Suprapubic skin (tissue), 4 donors: ENCODE measurements at regions not wholly inside any gene's neighbourhood (a gene's known extent, or its start where the extent isn't known, plus 50 kb on each side); places are given as distances from the start of the nearest gene placed in this dataset.

Source experiments
- DNase-seq, 2 donors: peaks; one replicate each; pipeline ENCODE4 v3.0.0-alpha.2; 2019; ENCODE audit warnings: low spot score in 2 of 2
- H3K27ac ChIP-seq: fragments of 200-600 bp; sonication (generic); one replicate; pipeline ENCODE4 v1.5.1; 2019
- H3K27me3 ChIP-seq: fragments of 200-600 bp; sonication (generic); one replicate; pipeline ENCODE4 v1.5.1; 2019
- H3K36me3 ChIP-seq: fragments of 200-600 bp; sonication (generic); one replicate; pipeline ENCODE4 v1.5.1; 2019
- H3K4me1 ChIP-seq: fragments of 200-600 bp; sonication (generic); one replicate; pipeline ENCODE4 v1.5.1; 2019
- H3K4me3 ChIP-seq: fragments of 200-600 bp; sonication (generic); one replicate; pipeline ENCODE4 v1.5.1; 2019; ENCODE audit warnings: mild to moderate bottlenecking
- H3K9me3 ChIP-seq: fragments of 200-600 bp; sonication (generic); one replicate; pipeline ENCODE4 v1.5.1; 2019
- EP300 ChIP-seq: sonication (generic); formaldehyde crosslinking; IDR thresholded peaks from one replicate; pipeline ENCODE4 v1.6.1; 2017; ENCODE audit warnings: antibody characterized with exemption
- POLR2A ChIP-seq, 2 donors: fragments of 450-650 bp; IDR thresholded peaks; one replicate each; pipeline ENCODE4 v1.6.1; 2017; ENCODE audit warnings: antibody characterized with exemption in 2 of 2, mild to moderate bottlenecking in 2 of 2, moderate library complexity in 2 of 2
- POLR2AphosphoS5 ChIP-seq, 3 donors: sonication (generic); formaldehyde crosslinking; IDR thresholded peaks; one replicate each; pipeline ENCODE4 v1.6.1; 2017; ENCODE audit warnings: antibody characterized with exemption in 3 of 3
- WGBS: methylation state at CpG from one replicate; pipeline ENCODE4 v1.1.5; 2018; 5-methylcytosine and 5-hydroxymethylcytosine counted together
- TF ChIP-seq, protein P1 (sequence below), 2 donors: fragments of 200-600 bp in 1 of 2; fragments of 450-650 bp in 1 of 2; sonication (generic) in 1 of 2; IDR thresholded peaks; one replicate each; pipeline ENCODE4 v1.5.1; 2016 to 2019; ENCODE audit warnings: antibody characterized with exemption in 2 of 2, mild to moderate bottlenecking in 1 of 2, moderate library complexity in 1 of 2

DNA sequence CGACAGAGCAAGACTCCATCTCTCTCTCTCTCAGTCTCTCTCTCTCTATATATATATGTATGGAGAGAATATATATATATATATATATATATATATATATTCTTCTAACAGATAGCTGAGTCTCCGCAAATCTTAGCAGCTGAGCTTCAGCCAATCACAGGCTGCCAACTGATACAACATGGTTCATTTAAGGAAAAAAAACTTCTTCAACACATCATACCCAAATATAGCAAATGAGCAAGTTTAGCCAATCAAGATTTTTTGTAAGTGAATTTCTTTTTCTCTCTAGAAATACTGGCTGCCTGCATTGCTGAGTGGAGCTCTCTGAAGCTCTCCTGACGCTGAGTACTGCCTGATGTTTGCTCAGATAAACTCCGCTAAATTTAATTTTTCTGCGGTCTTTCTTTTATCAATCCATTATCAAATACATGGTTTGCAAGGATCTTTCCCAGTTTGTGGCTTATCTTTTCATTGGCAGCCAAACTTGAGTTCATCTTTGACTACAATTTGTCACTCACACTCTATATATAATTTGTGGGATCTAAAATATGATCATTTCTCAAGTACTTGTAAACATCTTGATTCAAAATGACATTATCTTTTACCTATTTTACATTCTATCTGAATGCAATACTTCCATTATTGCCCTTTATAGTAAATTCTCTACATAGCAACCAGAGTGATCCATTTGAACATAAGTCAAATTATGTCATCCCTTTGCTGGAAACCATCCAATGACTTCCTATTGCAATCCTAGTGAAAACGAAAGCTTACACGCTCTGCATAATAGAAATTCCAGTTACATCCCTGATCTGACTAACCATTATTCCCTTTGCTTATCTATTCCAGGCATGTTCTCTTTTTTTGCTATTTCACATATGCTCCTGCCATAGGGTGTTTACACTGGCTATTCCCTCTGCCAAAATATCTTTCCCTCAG, 2131.7 kb downstream of the MRPL39 start:
- no peak for TF ChIP-seq POLR2A (IDR thresholded peaks at IDR 0.05)
- TF ChIP-seq, protein P1, sequence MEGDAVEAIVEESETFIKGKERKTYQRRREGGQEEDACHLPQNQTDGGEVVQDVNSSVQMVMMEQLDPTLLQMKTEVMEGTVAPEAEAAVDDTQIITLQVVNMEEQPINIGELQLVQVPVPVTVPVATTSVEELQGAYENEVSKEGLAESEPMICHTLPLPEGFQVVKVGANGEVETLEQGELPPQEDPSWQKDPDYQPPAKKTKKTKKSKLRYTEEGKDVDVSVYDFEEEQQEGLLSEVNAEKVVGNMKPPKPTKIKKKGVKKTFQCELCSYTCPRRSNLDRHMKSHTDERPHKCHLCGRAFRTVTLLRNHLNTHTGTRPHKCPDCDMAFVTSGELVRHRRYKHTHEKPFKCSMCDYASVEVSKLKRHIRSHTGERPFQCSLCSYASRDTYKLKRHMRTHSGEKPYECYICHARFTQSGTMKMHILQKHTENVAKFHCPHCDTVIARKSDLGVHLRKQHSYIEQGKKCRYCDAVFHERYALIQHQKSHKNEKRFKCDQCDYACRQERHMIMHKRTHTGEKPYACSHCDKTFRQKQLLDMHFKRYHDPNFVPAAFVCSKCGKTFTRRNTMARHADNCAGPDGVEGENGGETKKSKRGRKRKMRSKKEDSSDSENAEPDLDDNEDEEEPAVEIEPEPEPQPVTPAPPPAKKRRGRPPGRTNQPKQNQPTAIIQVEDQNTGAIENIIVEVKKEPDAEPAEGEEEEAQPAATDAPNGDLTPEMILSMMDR (IDR thresholded peaks at IDR 0.05), result no peak
- TF ChIP-seq EP300, result no peak
- TF ChIP-seq POLR2AphosphoS5 (IDR thresholded peaks at IDR 0.05), result no peak
- DNase-seq, result no peak
- Histone ChIP-seq H3K27me3 (no peaks in the 10 kb centered on the region), H3K4me3 (no peak overlapping the region), H3K9me3 (no peaks in the 10 kb centered on the region), H3K36me3 (no peaks in the 10 kb centered on the region), H3K27ac (no peak overlapping the region), H3K4me1 (no peaks in the 10 kb centered on the region)
- 69% methylated on average over 7 of the region's 7 CpGs for WGBS

DNA sequence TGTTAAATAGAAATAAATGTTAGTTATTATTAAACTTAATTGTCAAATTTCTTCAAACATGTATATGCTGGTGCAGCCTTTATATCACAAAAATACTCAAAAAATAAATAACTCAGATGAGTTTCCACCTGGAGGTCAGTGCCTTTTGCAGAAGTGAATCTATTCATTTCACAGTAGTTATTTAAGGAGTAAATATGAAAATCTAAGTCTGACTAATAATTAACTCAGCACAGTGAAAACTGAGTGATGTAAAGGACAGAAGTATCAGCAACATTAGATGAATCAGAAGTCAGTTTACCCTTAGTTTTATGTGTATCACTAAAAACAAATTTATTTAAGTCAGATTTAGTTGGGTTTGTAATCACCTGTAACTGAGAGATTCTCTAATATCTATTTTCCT, 2135.4 kb downstream of the MRPL39 start:
- TF ChIP-seq POLR2A (IDR thresholded peaks at IDR 0.05), result no peak
- TF ChIP-seq EP300, result no peak
- TF ChIP-seq POLR2AphosphoS5 (IDR thresholded peaks at IDR 0.05), result no peak
- TF ChIP-seq, protein P1 (IDR thresholded peaks at IDR 0.05), result no peak
- Histone ChIP-seq H3K27me3 (no peaks in the 10 kb centered on the region), H3K27ac (no peak overlapping the region), H3K4me3 (no peak overlapping the region), H3K9me3 (no peaks in the 10 kb centered on the region), H3K36me3 (no peaks in the 10 kb centered on the region), H3K4me1 (no peaks in the 10 kb centered on the region)
- DNase-seq, result no peak

DNA sequence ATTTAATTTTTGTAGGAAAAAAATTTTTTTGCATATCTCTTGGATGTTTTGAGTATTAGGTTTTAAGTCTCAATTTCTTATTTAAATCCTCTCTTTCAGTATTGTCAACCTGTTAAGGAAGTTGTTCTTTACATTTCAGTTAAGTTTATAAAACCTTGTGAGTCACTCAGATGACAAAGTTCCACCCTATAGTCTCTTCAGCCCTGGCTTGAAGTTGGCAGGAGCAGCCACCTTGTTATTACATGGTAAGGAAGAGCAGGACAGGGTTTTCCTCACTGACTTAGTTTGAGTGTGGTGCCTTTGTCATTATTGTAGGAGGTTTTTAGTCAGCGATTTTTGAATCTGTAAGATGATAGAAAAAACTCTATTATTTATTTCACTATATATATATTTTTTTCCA, 2143.9 kb downstream of the MRPL39 start:
- Histone ChIP-seq H3K27me3 (no peaks in the 10 kb centered on the region), H3K36me3 (no peaks in the 10 kb centered on the region), H3K4me3 (no peak overlapping the region), H3K27ac (no peak overlapping the region), H3K4me1 (no peaks in the 10 kb centered on the region), H3K9me3 (no peaks in the 10 kb centered on the region)
- 0% methylated on average over 1 of the region's 1 CpG for WGBS
- no peak for DNase-seq
- TF ChIP-seq POLR2A (IDR thresholded peaks at IDR 0.05) (no peak), EP300 (no peak), POLR2AphosphoS5 (IDR thresholded peaks at IDR 0.05) (no peak)
- TF ChIP-seq, protein P1 (IDR thresholded peaks at IDR 0.05), result no peak

DNA sequence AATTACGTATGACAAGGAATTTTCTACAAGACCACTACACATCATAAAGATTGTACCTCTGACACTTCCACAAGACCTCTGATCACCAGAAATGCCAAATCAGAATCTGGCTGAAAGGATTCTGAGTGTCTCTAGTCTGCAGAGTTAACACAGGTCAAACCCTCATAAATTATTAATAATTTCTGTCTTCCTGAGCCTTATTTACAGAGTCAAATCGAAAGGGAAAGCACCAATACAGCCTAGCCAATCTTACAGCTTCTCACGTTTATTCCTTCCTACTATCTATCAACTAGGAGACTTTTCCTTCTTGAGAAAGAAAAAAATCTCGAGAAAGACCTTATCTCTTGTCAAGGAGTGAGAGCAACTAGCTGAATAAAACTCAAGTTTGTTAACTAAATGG, 2151.6 kb downstream of the MRPL39 start:
- Histone ChIP-seq H3K4me3 (no peak overlapping the region), H3K9me3 (no peaks in the 10 kb centered on the region), H3K27me3 (no peaks in the 10 kb centered on the region), H3K27ac (no peak overlapping the region), H3K4me1 (no peaks in the 10 kb centered on the region), H3K36me3 (no peaks in the 10 kb centered on the region)
- no peak for DNase-seq
- no peak for TF ChIP-seq POLR2AphosphoS5 (IDR thresholded peaks at IDR 0.05)
- TF ChIP-seq POLR2A (IDR thresholded peaks at IDR 0.05), result no peak
- 63% methylated on average over 4 of the region's 4 CpGs for WGBS

DNA sequence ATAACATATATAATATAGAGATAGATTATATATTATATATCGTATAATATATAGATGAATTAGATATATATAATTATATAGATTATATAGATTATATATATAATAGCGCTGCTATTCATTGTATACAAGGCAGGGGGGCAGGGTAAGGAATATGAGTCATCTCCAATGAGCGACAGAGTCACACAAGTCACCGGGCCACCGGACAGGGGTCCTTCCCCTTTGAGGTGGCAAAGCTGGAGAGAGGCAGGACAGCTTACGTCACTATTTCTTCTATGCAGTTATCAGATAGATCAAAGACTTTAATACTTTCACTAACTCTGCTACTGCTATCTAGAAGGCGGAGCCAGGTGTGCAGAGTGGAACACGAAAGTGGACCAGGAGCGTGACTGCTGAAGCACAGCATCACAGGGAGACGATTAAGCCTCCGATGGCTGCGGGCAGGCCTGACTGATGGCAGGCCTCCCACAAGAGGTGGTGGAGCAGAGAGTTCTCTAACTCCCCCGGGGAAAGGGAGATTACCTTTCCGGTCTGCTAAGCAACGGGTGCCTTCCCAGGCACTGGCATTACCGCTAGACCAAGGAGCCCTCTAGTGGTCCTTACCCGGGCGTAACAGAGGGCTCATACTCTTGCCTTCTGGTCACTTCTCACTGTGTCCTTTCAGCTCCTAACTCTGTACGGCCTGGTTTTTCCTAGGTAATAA, 2154.7 kb downstream of the MRPL39 start:
- H3K9me3 ChIP-seq, result no peaks in the 10 kb centered on the region
- no peak overlapping the region for H3K4me3 ChIP-seq
- DNase-seq, result no peak
- H3K27ac ChIP-seq, result no peak overlapping the region
- TF ChIP-seq POLR2AphosphoS5 (IDR thresholded peaks at IDR 0.05), result no peak
- no peak for TF ChIP-seq POLR2A (IDR thresholded peaks at IDR 0.05)
- TF ChIP-seq, protein P1 (IDR thresholded peaks at IDR 0.05), result no peak
- H3K4me1 ChIP-seq, result no peaks in the 10 kb centered on the region
- H3K27me3 ChIP-seq, result no peaks in the 10 kb centered on the region
- no peaks in the 10 kb centered on the region for H3K36me3 ChIP-seq
- WGBS, result 51% methylated on average over 19 of the region's 19 CpGs
